Ecto neural progenitor cell (in vitro differentiated cells): ENCODE measurements at regions not wholly inside any gene's neighbourhood (a gene's known extent, or its start where the extent isn't known, plus 50 kb on each side); places are given as distances from the start of the nearest gene placed in this dataset.

Source experiments
- DNase-seq: peaks from one replicate; pipeline ENCODE4 v3.0.0-alpha.2; 2018; ENCODE audit warnings: low spot score

DNA sequence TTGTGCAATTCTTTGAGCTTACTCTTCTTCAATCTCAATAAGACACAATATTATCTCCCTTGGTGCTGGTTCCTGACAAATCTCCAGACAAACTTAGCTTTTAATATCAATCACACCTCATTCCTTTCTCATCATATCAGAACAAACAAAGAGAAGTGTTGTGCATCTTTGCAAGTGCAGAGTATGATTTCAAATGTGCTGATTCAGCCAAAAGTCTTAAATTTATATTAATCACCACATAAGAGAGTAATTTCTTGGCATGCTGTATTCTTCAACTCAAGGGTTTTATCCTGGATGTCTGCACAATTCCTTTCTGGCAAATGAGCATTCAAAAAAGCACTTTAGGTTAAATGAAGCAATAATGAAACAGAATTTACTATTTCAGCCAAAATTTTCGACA is 877.8 kb downstream of the ANKRD7 start:
- DNase-seq, result no peak

DNA sequence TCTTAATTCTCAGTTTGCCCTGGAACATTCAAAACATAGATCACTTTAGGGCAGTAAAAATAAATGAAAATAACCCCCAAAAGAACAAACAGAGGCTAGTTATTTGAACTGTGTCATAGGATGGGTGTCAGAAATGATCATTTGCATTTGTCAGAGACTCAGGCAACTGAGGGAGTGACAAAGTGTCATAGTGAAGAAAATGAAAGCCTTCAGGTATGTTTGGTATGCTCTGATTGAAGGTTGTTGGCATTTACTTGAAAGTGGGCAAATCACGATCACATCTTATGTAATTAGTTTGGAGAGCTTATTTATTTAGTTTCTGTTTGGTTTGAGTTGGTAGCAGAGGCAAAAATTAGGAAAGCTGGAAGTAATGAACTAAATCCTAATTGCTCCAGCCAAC is 880.9 kb downstream of the ANKRD7 start:
- DNase-seq, result no peak

- no peak for DNase-seq
These were observed 898.8 kb downstream of the ANKRD7 start for GRCh38 chr7:119123326-119123725.

DNA sequence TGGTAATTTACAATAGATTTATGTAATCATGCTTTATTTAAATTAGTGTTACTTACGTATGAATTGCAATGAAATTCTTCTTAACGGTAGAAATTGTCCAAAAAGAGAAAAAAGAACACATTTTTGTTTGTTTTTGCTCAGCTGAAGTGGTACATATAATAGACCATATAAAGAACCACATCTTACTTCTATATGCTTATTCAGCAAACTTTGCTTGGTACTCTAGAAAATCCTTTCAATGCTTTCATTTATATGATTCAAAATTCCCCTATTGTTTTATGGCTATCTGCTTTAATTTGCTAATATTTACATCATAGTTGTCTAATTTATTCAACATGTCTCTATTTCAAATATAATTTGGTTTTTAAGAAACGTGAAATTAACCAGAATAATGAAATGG is 903.2 kb downstream of the ANKRD7 start:
- DNase-seq, result no peak

- DNase-seq, result no peak
These were observed 907.9 kb downstream of the ANKRD7 start for GRCh38 chr7:119132436-119132835.

GRCh38 chr7:119167431-119167830 is 942.9 kb downstream of the ANKRD7 start:
- DNase-seq, result no peak

DNA sequence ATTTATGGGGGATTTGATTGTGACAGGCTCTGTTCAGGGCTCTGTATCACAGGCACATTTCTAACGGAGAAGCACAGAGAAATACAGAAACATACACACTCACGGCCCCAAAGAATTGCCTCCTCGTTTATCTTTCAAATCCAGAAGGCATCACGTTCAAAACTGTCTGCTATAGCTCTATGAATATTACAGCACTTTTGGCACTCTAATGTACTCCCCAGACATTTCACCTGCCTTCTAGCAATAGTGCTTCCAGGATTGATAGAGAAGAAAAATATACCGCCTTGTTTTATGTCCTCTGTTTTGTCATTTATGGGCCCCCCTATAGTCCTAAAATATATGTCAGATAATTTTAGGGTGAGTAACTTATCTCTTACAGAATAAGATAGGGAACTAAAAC is 947.5 kb downstream of the ANKRD7 start:
- DNase-seq, result no peak

- peak; percentile 68 for DNase-seq
These were observed 951.6 kb downstream of the ANKRD7 start for GRCh38 chr7:119175911-119176627.

- DNase-seq, result no peak
These were observed 953.4 kb downstream of the ANKRD7 start for GRCh38 chr7:119177863-119178262.

DNA sequence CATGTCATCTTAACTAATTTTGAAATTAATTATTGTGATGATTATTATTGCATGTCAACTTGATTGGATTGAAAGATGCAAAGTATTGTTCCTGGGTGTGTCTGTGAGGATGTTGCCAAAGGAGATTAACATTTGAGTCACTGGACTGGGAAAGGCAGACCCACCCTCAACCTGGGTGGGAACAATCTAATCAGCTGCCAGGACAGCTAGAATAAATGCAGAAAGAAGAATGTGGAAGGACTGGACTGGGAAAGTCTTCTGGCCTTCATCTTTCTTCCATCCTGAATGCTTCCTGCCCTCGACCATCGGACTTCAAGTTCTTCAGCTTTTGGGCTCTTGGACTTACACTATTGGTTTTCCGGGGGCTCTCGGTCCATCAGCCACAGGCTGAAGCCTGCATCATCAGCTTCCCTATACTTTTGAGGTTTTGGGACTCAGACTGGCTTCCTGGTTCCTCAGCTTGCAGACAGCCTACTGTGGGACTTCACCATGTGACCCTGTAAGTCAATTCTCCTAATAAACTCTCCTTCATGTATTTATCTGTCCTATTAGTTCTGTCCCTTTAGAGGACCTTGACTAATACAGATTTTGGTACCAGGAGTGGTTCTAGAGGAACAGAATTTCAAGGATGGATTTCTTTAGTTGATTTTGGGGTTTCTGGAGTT is 959.8 kb downstream of the ANKRD7 start:
- DNase-seq, result no peak

DNA sequence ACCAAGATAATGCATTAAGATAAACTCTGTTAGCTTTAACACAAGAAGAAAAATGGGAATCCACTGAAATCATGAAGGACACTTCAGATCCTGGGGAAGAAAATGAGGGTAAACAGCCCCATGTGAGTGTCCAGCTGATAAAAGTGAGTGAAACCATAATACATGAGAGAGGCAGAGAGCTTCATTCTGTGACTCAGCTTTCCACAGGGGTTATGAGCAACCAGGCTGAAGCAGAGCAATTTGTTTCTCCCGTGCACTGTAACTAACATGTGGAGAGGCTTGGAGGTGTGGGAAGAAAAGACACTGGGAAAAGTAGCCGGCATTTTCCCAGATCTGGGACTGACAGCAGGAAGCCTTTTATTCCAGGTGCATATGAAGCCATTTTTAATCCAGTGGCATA is 971.7 kb downstream of the ANKRD7 start:
- DNase-seq, result no peak

DNA sequence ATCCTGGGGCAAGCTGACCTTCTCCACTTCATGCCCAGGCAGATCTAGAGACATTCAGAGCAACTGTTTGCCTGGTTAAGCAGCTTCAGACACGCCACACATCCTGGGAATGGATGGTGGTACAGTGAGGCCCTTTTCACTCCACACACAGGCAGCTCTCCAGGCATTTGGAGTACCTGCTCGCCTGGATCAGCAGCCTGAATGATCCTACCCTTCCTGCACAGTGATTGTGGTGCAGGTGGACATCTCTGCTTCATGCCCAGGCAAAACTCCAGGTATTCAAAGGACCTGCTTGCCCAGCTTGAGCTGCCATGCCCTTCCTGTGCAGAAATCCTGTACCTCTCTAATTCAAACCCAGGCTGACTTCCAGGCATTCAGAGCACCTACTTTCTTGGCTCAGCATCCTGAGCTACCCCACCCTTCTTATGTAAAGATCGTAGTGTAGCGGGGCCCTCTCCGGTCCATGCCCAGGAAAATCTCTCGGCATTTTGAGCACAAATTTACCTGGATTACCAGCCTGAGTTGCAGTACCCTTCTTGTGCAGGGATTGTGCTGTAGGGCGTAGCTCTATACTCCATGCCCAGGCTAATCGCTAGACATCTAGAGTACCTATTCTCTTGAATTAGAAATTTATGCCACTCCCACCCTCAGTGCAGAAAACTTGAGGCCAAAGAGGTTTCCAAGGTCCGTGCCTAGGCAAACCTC is 972.8 kb downstream of the ANKRD7 start:
- DNase-seq, result no peak

DNA sequence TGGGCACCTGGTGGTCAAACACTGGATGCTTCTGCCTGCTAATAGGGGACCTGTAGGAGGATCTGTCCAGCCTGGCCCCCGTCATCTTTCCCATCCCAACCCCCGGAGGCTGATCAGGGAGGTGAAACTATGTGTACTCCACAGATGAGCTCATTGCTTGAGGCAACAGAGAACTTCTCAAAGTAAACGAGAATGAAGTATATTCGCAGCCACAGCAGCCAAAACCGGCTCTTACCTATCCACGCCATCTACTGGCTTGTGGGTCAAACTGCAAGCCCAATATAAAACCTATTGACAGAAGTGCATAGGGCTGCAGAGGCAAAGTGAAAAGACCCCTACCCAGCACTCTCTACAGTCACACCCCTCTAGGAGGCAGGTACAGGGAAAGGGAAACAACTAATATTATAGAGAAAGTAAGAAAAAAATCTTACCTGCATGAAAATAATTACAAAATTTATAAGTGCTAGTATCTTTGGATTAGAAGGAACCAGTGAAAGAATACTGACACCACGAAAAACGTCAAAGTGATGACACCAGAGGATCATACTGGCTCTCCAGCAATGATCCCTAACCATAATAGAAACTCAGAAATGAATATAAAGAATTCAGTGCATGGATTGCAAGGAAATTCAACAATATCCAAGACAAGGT is 973.5 kb downstream of the ANKRD7 start:
- no peak for DNase-seq

DNA sequence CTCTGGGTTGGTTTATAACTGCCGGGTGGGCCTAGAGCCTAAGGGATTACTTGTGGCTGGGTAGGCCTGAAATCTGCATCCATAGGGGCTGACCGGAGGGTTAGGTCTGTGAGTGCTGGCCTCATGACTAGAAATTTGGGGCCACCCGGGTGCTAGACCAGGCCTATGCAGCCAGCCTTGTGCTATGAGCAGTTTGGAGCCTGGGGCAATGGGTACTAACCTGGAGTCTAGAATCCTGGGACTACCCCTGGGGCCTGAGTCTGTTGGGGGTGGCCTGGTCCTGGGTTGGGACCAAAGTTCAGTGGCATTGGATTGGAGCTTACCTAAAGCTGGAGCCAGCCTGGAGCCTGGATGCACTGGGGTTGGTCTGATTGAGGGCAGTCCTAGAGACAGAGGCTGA is 995.2 kb downstream of the ANKRD7 start:
- no peak for DNase-seq

GRCh38 chr7:119223930-119224329 is 999.4 kb downstream of the ANKRD7 start:
- DNase-seq, result no peak

- DNase-seq, result no peak
These were observed 1004.0 kb downstream of the ANKRD7 start for GRCh38 chr7:119228482-119228881.

- DNase-seq, result no peak
These were observed 1007.6 kb downstream of the ANKRD7 start for GRCh38 chr7:119232091-119232490.

DNA sequence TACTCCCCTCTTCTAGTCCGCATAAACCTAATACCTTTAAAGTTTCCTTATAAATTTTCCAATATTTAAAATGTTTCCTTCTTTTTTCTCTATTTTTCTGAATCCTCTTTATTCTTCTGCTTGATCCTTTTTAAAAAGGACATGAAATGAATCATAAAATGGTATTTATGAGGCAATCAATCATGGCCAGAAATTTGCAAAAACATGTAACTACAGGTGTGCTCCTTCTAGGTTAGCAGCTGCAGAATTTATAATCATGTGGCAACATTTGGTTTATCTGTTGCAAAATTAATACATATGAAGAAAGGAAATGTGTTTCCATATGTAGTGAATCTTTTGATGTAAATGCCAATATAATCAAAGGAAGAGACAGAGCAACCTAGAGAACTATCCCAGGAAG is 1008.5 kb downstream of the ANKRD7 start:
- DNase-seq, result no peak

GRCh38 chr7:119252962-119253361 is 1020.0 kb upstream of the KCND2 start:
- no peak for DNase-seq

DNA sequence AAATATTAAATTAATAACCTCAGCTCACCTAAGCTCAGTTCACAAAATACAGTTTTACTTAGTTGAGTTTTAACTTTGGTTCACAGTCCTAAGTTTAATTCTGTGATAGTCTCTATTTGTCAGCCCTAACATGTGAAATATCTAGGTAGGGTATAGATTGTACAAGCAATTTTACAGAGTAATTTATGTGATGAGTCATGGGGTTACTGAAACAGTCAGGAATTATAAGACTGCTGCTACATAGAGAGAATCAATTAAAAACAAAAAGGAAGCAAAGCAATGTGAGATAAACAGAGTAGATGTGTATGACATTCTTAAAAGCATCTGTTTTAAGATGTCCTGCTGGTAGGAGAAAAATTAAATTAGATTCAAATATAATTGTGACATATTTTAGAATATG is 1018.2 kb upstream of the KCND2 start:
- no peak for DNase-seq

GRCh38 chr7:119256001-119256400 is 1017.0 kb upstream of the KCND2 start:
- DNase-seq, result no peak

- no peak for DNase-seq
These were observed 1016.4 kb upstream of the KCND2 start for GRCh38 chr7:119256446-119257131.
